SK-N-MC (cell line): ENCODE measurements at regions not wholly inside any gene's neighbourhood (a gene's known extent, or its start where the extent isn't known, plus 50 kb on each side); places are given as distances from the start of the nearest gene placed in this dataset.

ENCODE experiments used
- DNase-seq: peaks from one replicate; pipeline ENCODE4 v3.0.0-alpha.2; 2011; ENCODE audit warnings: low read depth, low spot score
- H3K27ac ChIP-seq: fragments of 200-600 bp; sonication (generic); 2 replicates; pipeline ENCODE4 v1.5.1; 2016; ENCODE audit warnings: mixed run types
- H3K36me3 ChIP-seq: fragments of 200-600 bp; sonication (generic); 2 replicates; pipeline ENCODE4 v1.6.1; 2017; ENCODE audit warnings: antibody characterized with exemption, low read length, mixed read lengths; ENCODE audit not compliant: insufficient read depth
- H3K4me3 ChIP-seq: fragments of 200-600 bp; sonication (generic); 2 replicates; pipeline ENCODE4 v1.5.1; 2016
- H3K9ac ChIP-seq: fragments of 200-600 bp; sonication (generic); 2 replicates; pipeline ENCODE4 v1.8.0; 2017; ENCODE audit warnings: mixed run types, mixed read lengths; ENCODE audit not compliant: insufficient read length
- H3K9me3 ChIP-seq: fragments of 200-600 bp; sonication (generic); 2 replicates; pipeline ENCODE4 v1.6.1; 2017; ENCODE audit warnings: low read depth, mild to moderate bottlenecking, antibody characterized with exemption, low read length, moderate library complexity, mixed read lengths
- EZH2 ChIP-seq: fragments of 200-600 bp; sonication (generic); IDR thresholded peaks from one replicate; pipeline ENCODE4 v1.6.1; 2017; ENCODE audit warnings: antibody characterized with exemption
- FOXP2 ChIP-seq: optimal IDR thresholded peaks from 2 replicates; pipeline ENCODE3; 2011; ENCODE audit warnings: mild to moderate bottlenecking, moderate library complexity; ENCODE audit not compliant: insufficient read depth; ENCODE audit errors: extremely low read length, control extremely low read depth
- POLR2AphosphoS5 ChIP-seq: IDR thresholded peaks from 2 replicates; pipeline ENCODE4 v1.6.1; 2012; ENCODE audit warnings: mild to moderate bottlenecking, low read depth, low read length, borderline replicate concordance

DNA sequence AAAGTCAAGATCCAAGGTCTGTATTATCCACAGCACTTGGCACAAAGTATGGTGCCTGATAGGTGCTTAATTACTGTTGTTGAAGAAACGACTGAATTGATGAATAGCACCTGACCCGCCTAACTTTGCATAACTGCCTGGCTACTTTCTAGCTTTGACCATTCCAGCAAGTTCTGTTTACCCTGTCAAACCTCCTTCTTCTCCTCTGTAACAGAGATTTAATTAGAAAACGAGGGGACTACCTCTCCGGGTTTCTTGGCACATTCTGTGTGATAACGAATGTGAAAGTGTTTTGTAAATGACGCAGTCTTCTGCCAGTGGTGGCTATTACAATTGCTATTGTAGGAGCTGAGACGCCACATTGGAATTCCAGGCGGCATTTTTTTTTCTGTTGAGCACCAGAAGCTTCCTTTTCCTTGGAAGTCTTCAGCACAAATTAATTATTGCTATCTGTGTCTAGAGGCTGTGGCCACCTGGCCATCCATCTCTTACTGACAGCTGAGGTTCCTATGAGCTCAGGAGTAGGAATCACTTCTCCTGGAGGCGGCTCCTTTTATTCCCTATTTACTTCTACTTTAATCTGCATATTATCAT, 522.9 kb downstream of the HS3ST4 start:
- TF ChIP-seq FOXP2 (no peak), POLR2AphosphoS5 (no peak), EZH2 (no peak)
- Histone ChIP-seq H3K4me3 (no peak overlapping the region), H3K27ac (no peak overlapping the region), H3K9me3 (no peaks in the 10 kb centered on the region), H3K36me3 (no peaks in the 10 kb centered on the region), H3K9ac (no peak overlapping the region)
- no peak for DNase-seq

GRCh38 chr16:26220894-26221293, 529.1 kb downstream of the HS3ST4 start:
- H3K9ac ChIP-seq = no peak overlapping the region
- DNase-seq = no peak
- no peak overlapping the region for H3K4me3 ChIP-seq
- TF ChIP-seq FOXP2 = no peak
- no peak for TF ChIP-seq POLR2AphosphoS5
- no peak for TF ChIP-seq EZH2
- no peak overlapping the region for H3K27ac ChIP-seq
- H3K36me3 ChIP-seq = no peaks in the 10 kb centered on the region
- no peaks in the 10 kb centered on the region for H3K9me3 ChIP-seq

- TF ChIP-seq POLR2AphosphoS5 (no peak), FOXP2 (no peak), EZH2 (no peak)
- no peaks in the 10 kb centered on the region for H3K9me3 ChIP-seq
- no peak for DNase-seq
- no peak overlapping the region for H3K27ac ChIP-seq
- no peak overlapping the region for H3K4me3 ChIP-seq
- no peak overlapping the region for H3K9ac ChIP-seq
- H3K36me3 ChIP-seq = no peaks in the 10 kb centered on the region
Measured at GRCh38 chr16:26231647-26232046, 539.9 kb downstream of the HS3ST4 start.

DNA sequence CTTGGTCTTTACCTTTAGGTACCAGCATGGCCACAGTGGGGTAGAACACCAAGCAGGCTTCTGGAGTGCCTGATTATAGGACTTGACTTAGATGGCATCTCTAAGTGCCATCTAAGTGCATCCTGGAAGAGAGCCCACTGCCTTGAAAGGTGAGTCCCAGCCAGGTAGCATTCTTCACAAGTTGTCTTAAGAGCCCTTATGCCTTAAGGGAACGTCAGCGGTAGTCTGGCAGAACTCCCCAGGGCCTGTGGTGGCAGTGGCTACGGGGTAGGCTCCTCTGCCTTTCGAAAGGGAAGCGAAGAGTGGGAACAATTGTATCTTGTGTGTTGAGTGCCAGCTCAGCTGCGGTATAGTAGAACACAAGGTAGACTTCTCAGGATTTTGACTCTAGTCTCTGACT, 549.0 kb downstream of the HS3ST4 start:
- H3K9me3 ChIP-seq = 0 out of 2 replicates have a peak, but pooled peaks cover 3% of the 10 kb centered on the region
- no peaks in the 10 kb centered on the region for H3K36me3 ChIP-seq
- no peak overlapping the region for H3K9ac ChIP-seq
- no peak overlapping the region for H3K27ac ChIP-seq
- TF ChIP-seq POLR2AphosphoS5 = no peak
- no peak for TF ChIP-seq FOXP2
- no peak for TF ChIP-seq EZH2
- no peak for DNase-seq
- H3K4me3 ChIP-seq = no peak overlapping the region

- Histone ChIP-seq H3K27ac (no peak overlapping the region), H3K36me3 (no peaks in the 10 kb centered on the region), H3K9me3 (0 out of 2 replicates have a peak, but pooled peaks cover 3% of the 10 kb centered on the region), H3K9ac (no peak overlapping the region), H3K4me3 (no peak overlapping the region)
- no peak for DNase-seq
- no peak for TF ChIP-seq EZH2
- TF ChIP-seq POLR2AphosphoS5 = no peak
- TF ChIP-seq FOXP2 = no peak
Measured at GRCh38 chr16:26247063-26247462, 555.3 kb downstream of the HS3ST4 start.

GRCh38 chr16:26252598-26252997, 560.8 kb downstream of the HS3ST4 start:
- H3K9ac ChIP-seq = no peak overlapping the region
- H3K4me3 ChIP-seq = no peak overlapping the region
- TF ChIP-seq POLR2AphosphoS5 (no peak), EZH2 (no peak), FOXP2 (no peak)
- no peaks in the 10 kb centered on the region for H3K36me3 ChIP-seq
- no peak overlapping the region for H3K27ac ChIP-seq
- H3K9me3 ChIP-seq = no peaks in the 10 kb centered on the region
- DNase-seq = no peak

DNA sequence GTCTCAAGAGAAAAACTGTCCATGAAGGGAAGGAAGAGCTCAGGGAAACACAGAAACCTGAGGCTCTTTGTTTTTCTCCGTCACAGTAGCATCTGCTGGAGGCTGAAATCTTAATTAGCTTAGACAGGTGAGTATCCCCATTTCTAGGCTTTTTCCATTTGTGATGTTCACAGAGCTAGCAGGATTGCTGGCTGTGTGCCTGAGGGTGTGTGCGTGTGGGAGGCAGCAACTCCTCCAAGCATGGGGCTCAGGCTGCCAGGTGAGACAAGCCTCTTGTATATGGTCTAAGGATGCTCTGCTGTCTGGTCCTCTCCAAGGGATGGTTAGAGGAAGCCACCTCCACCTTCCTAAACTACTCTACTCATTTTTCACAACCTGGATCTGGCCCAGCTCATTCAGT, 569.9 kb downstream of the HS3ST4 start:
- TF ChIP-seq FOXP2 (no peak), POLR2AphosphoS5 (no peak), EZH2 (no peak)
- H3K27ac ChIP-seq = no peak overlapping the region
- no peaks in the 10 kb centered on the region for H3K36me3 ChIP-seq
- H3K9ac ChIP-seq = no peak overlapping the region
- DNase-seq = no peak
- no peak overlapping the region for H3K4me3 ChIP-seq
- no peaks in the 10 kb centered on the region for H3K9me3 ChIP-seq

GRCh38 chr16:26263406-26263805, 571.6 kb downstream of the HS3ST4 start:
- Histone ChIP-seq H3K4me3 (no peak overlapping the region), H3K9me3 (no peaks in the 10 kb centered on the region), H3K9ac (no peak overlapping the region), H3K27ac (no peak overlapping the region), H3K36me3 (no peaks in the 10 kb centered on the region)
- DNase-seq = no peak
- TF ChIP-seq EZH2 (no peak), POLR2AphosphoS5 (no peak), FOXP2 (no peak)

DNA sequence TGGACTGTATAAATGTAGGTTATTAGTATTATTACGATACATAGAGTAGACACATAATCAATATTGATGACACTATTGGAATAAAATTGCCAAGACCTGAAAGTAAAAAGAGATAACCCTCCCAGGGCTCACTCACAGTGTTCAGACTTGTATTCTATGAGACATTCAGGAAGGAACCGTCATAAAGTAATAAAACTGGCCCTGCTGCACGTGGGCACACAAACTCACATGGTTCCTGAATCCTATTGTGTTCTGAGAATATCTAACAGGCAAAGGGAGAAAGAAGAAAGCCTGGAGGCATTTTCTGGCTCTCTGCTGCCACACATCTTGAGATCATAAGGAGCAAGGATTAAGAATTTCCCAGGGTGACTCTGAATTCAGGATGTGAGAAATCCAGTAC, 575.9 kb downstream of the HS3ST4 start:
- no peaks in the 10 kb centered on the region for H3K36me3 ChIP-seq
- TF ChIP-seq FOXP2 (no peak), EZH2 (no peak), POLR2AphosphoS5 (no peak)
- no peak overlapping the region for H3K9ac ChIP-seq
- H3K27ac ChIP-seq = no peak overlapping the region
- no peaks in the 10 kb centered on the region for H3K9me3 ChIP-seq
- no peak for DNase-seq
- no peak overlapping the region for H3K4me3 ChIP-seq
